ENCODE measurements at regions not wholly inside any gene's neighbourhood (a gene's known extent, or its start where the extent isn't known, plus 50 kb on each side); places are given as distances from the start of the nearest gene placed in this dataset.

GRCh38 chr9:11973511-11973910, 719.7 kb upstream of the TYRP1 start:
- TF ChIP-seq CTCF (IDR thresholded peaks at IDR 0.05; ENCODE audit: insufficient read depth, low read length, poor library complexity, severe bottlenecking): no peak
- no peaks in the 10 kb centered on the region for H3K36me3 ChIP-seq (ENCODE audit: control insufficient read depth, insufficient read depth, low read length)
- no peak overlapping the region for H3K4me3 ChIP-seq (ENCODE audit: low read depth, low read length)
- no peaks in the 10 kb centered on the region for H3K27me3 ChIP-seq (ENCODE audit: control insufficient read depth, insufficient read depth, low read length)
- DNase-seq (ENCODE audit: low read depth): no peak

- Histone ChIP-seq H3K36me3 (ENCODE audit: control insufficient read depth, insufficient read depth, low read length) (no peaks in the 10 kb centered on the region), H3K4me3 (ENCODE audit: low read depth, low read length) (no peak overlapping the region), H3K27me3 (ENCODE audit: control insufficient read depth, insufficient read depth, low read length) (no peaks in the 10 kb centered on the region)
- DNase-seq (ENCODE audit: low read depth): no peak
- TF ChIP-seq CTCF (IDR thresholded peaks at IDR 0.05; ENCODE audit: insufficient read depth, low read length, poor library complexity, severe bottlenecking): no peak
Observed at GRCh38 chr9:11992866-11993265, 700.3 kb upstream of the TYRP1 start.

GRCh38 chr9:12014488-12014887, 678.7 kb upstream of the TYRP1 start:
- Histone ChIP-seq H3K4me3 (ENCODE audit: low read depth, low read length) (no peak overlapping the region), H3K36me3 (ENCODE audit: control insufficient read depth, insufficient read depth, low read length) (no peaks in the 10 kb centered on the region), H3K27me3 (ENCODE audit: control insufficient read depth, insufficient read depth, low read length) (no peaks in the 10 kb centered on the region)
- no peak for DNase-seq (ENCODE audit: low read depth)
- no peak for TF ChIP-seq CTCF (IDR thresholded peaks at IDR 0.05; ENCODE audit: insufficient read depth, low read length, poor library complexity, severe bottlenecking)

GRCh38 chr9:12054235-12054634, 639.0 kb upstream of the TYRP1 start:
- Histone ChIP-seq H3K27me3 (ENCODE audit: control insufficient read depth, insufficient read depth, low read length) (no peaks in the 10 kb centered on the region), H3K4me3 (ENCODE audit: low read depth, low read length) (no peak overlapping the region), H3K36me3 (ENCODE audit: control insufficient read depth, insufficient read depth, low read length) (no peaks in the 10 kb centered on the region)
- no peak for DNase-seq (ENCODE audit: low read depth)
- no peak for TF ChIP-seq CTCF (IDR thresholded peaks at IDR 0.05; ENCODE audit: insufficient read depth, low read length, poor library complexity, severe bottlenecking)

GRCh38 chr9:12056874-12057273, 636.3 kb upstream of the TYRP1 start:
- DNase-seq (ENCODE audit: low read depth): no peak
- no peak for TF ChIP-seq CTCF (IDR thresholded peaks at IDR 0.05; ENCODE audit: insufficient read depth, low read length, poor library complexity, severe bottlenecking)
- no peaks in the 10 kb centered on the region for H3K36me3 ChIP-seq (ENCODE audit: control insufficient read depth, insufficient read depth, low read length)
- no peak overlapping the region for H3K4me3 ChIP-seq (ENCODE audit: low read depth, low read length)
- no peaks in the 10 kb centered on the region for H3K27me3 ChIP-seq (ENCODE audit: control insufficient read depth, insufficient read depth, low read length)

GRCh38 chr9:12060067-12060466, 633.1 kb upstream of the TYRP1 start:
- Histone ChIP-seq H3K27me3 (ENCODE audit: control insufficient read depth, insufficient read depth, low read length) (no peaks in the 10 kb centered on the region), H3K36me3 (ENCODE audit: control insufficient read depth, insufficient read depth, low read length) (no peaks in the 10 kb centered on the region), H3K4me3 (ENCODE audit: low read depth, low read length) (no peak overlapping the region)
- TF ChIP-seq CTCF (IDR thresholded peaks at IDR 0.05; ENCODE audit: insufficient read depth, low read length, poor library complexity, severe bottlenecking): no peak
- no peak for DNase-seq (ENCODE audit: low read depth)
